Left renal pelvis (tissue), 4 donors: ENCODE measurements at regions not wholly inside any gene's neighbourhood (a gene's known extent, or its start where the extent isn't known, plus 50 kb on each side); places are given as distances from the start of the nearest gene placed in this dataset.
A peak's percentile ranks its signal among the peaks of the same experiment; 100 is the strongest.
"Not testable (repeated sequence)": the region's sequence is repeated elsewhere in the genome, so short reads cannot be mapped to it uniquely, and the experiment has no call there.

ENCODE experiments used
- DNase-seq, 4 donors: peaks; one replicate each; pipeline ENCODE4 v3.0.0-alpha.2; 2013; ENCODE audit warnings: low read depth in 4 of 4, low spot score in 3 of 4

DNA sequence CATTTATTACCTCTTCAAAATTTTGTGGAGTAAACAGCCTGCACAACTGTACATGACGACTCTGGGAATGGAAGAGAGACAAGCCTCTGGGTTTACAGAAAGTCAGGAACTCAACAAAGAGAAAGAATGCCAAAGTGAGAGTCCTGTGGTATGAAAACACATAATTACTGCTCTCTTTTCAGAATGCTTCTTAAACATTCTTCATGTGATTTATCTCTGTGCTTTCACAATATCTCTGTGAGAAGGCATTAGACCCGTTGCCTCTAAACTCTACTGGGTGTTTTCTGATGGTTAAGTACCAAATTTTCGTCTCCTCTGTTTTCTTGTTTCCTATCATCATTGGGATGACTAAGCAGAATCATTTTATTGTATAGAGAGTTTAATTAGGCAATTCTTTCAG, 966.6 kb upstream of the SLIT2 start:
- no peak for DNase-seq

- no peak for DNase-seq
Observed at GRCh38 chr4:19278665-19279064, 973.0 kb upstream of the SLIT2 start.

DNA sequence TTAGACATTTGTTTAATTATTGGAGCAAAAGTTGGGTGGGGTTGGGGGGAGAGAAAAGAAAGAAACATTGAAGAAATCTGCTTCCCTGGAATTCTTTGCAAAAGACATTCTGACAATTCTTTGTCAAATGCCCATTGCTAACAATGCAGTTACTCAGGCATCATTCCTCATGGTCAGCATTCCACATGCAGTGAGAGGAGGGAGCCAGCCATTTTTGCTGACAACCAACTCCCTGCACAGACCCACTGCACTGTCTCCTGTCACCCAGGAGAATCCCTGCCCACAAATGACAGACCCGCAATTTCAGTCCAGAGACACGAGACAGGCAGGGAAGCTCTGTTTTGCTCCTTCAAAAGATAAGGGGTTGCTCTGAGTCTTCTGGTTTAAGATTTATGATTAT, 985.1 kb upstream of the SLIT2 start:
- no peak for DNase-seq

GRCh38 chr4:19262467-19262866, 989.2 kb upstream of the SLIT2 start:
- peak in 1 of 4 donors; percentile 6 for DNase-seq

- no peak for DNase-seq
Observed at GRCh38 chr4:19260346-19260745, 991.4 kb upstream of the SLIT2 start.

DNA sequence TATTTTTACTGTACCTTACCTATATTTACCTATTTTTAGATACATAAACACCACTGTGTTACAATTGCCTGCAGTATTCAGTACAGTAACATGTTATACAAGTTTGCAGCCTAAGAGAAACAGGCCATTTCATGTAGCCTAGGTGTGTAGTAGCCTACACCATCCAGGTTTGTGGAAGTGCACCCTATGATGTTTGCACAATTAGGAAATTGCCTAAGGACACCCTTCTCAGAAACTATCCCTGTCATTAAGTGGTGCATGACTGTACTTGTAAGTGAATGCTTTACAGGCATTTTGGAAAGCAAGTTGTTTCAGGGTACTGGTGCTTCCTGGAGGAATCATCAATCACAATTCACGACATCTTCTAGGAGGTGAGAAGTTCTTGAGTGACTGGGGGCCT, 991.8 kb upstream of the SLIT2 start:
- no peak for DNase-seq

DNA sequence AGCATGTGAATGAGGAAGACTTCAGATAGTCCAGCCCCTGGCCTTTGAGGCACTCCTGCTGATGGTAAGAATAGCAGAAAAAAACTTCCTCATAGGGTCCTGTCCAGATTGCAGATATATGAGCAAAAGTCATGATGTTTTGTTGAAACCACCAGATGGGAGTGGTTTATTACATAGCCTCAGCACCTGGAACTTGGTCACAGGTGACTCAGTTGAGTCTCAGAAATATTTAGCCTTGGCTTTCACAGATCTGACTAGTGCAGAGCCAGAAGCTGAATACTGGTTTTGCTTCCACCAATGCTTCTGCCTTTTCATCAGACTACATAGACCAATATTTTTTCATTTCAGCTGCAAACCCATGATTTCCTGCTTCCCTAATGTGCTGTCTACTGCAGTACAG, 994.9 kb upstream of the SLIT2 start:
- DNase-seq: no peak

DNA sequence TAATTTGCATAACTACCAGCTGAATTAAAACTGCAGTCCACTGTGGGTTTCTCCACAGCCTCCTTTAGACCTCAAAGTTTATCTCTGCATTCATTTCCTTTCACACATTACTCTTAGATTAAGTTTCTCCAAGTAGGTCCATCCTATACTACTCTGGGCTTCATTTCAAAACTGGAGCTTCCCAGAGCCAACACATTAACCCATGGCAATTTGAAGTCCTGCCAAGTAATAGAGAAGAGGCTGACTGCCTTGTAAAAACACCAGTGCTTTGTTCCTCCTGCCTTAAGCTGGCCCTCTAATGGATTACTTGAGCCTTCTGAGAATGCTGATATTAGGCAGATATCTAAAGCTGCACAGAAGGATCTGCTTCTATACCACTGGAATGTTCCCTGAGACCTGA, 997.2 kb upstream of the SLIT2 start:
- no peak for DNase-seq

DNA sequence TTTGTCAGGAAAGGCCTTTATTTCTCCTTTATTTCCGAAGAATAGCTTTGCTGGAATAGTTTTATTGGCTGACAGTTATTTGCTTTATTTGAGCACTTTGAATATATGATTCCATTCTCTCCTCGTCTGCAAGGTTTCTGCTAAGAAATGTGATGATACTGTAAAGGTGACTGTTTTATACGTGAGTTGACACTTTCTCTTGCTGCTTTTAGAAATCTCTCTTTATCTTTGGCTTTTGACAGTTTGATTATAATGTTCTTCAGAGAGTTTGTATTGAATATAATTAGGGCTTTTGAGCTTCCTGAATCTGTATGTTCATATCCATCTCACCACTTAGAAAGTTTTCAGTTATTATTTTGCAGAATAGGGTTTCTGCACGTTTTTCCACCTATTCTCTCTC, 1003.7 kb upstream of the SLIT2 start:
- no peak for DNase-seq

GRCh38 chr4:19241895-19242294, 1009.8 kb upstream of the SLIT2 start:
- no peak for DNase-seq

GRCh38 chr4:19239565-19239964, 1012.1 kb upstream of the SLIT2 start:
- DNase-seq: no peak

DNA sequence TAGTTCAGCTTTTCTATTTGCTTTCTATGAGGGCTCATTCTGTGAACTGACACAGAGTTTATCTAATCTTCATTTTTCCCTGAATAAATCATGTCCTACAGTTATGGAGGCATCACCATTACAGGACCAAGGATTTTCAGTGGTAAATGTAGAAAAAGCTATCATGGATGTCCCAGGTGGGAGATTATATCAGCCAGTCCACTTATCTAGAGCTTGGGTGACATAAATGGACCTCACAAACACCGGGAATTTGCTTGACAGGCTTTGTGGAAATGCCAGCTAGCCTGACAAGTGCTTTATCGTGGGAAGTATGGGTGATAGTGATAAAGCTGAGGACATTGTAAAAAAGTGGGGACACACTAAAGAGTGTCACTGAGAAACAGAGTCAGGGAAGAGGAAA, 1015.2 kb upstream of the SLIT2 start:
- DNase-seq: no peak

- DNase-seq: no peak
Observed at GRCh38 chr4:19230906-19231545, 1020.7 kb upstream of the SLIT2 start.

GRCh38 chr4:19227701-19228100, 1024.0 kb upstream of the SLIT2 start:
- no peak for DNase-seq

DNA sequence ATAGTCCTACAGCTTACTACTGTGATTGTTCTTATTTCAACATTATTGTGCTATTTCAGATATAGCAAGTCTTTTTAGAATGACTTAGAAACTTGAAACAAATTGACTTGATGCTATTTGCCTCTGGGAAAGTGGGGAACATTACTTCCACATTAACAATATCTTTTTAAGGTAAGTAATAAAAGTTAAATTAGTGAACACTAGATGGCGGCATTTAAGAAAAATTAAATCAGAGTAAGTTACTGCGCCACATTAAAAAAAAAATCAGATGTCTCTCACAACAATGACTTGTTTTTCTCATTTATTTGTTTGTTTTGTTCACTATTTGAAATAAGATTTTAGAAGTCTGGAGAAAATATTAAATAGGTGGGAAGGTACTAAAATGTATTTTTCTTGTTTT, 1026.9 kb upstream of the SLIT2 start:
- no peak for DNase-seq

DNA sequence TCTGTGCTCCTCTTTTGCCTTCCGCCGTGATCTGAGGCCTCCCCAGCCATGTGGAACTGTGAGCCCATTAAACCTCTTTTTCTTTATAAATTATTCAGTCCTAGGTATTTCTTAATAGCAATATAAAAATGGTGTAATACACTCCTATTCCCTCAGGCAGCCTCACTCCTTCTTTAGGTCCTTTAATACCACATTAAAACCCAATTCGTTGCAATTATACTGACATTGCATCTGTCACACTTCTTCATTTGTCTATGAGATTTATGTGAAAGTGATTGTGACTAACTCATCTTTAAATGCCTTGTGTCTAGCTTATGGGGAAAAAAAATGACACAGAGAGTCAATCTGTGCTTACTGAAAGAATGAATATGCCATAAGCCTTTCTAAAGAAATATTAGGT, 1035.2 kb upstream of the SLIT2 start:
- DNase-seq: no peak

DNA sequence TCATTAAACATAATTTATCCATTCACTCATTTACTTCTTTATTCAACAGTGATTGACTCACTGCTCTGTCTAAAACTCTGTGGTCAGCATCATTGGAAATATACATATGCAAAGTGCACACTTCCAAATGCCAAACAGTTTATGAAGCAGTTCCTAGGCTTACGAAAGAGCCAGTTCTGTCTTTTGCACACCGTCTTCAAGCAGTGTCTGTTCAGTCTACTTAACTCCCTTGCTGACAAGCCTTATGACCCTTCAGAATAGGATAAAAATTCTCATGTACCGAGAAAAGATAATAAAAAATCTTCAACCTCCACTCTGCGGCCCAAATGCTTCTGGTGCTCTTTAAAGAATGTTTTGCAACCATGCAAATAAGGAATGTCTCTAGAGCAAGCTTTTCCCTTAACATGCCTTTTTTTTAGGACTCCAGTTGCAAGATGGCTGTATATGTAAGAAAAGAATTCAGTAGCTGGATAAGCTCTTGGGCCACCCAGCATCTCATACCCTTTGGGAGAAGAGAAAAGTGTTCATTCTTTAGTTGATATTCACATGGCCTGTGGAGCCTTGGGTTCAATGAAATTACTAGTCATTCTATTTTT, 1037.0 kb upstream of the SLIT2 start:
- DNase-seq: no peak

GRCh38 chr4:19213388-19213787, 1038.3 kb upstream of the SLIT2 start:
- DNase-seq: peak in 2 of 4 donors; percentile 16 to 36

- DNase-seq: no peak
Observed at GRCh38 chr4:19205853-19206252, 1045.9 kb upstream of the SLIT2 start.

DNA sequence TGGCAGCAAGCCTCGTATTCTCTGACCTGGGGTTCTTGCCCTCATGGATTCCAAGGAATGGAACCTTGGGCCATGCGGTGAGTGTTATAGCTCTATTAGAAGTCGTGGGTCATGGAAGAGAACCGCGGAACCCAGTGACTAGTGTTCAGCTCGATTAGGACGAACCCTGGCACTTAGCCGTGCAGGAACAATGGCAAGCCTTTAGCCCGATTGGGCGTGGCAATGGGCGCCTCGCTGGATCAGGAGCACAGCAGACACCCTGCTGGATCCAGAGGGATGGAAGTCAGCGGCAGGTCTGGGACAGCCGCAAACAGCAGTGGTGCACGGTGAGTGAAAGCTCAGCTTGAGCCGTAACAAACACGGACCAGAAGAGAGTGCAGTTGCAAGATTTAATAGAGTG, 1053.9 kb upstream of the SLIT2 start:
- not testable (repeated sequence) for DNase-seq

GRCh38 chr4:19195696-19196095, 1056.0 kb upstream of the SLIT2 start:
- no peak for DNase-seq

DNA sequence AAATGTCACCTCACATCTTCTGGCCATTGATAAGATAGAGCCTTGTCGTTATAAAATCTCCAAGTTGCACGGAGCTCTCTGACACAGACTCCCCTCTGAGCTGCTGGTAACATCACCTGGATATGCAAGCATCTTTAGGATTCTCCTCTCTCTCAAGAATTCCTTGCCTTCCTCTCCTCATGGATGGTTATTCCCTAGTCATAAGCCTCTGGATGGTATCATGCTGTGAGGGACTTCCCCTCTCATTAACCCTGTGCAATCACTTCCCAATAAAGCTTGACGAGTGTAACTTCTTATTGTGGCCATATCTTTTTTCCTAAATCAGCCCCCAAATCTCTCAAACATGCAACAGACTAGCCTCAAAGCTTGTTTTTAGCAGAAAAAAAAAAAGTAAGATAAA, 1057.0 kb upstream of the SLIT2 start:
- DNase-seq: no peak
